K562 (cell line): ENCODE measurements at regions not wholly inside any gene's neighbourhood (a gene's known extent, or its start where the extent isn't known, plus 50 kb on each side); places are given as distances from the start of the nearest gene placed in this dataset.

ENCODE experiments used
- ARID1B ChIP-seq: fragments of 450-650 bp; IDR thresholded peaks from 2 replicates; pipeline ENCODE4 v1.6.1; 2016; ENCODE audit warnings: antibody characterized with exemption, mild to moderate bottlenecking, inconsistent platforms
- ARID2 ChIP-seq: fragments of 450-650 bp; IDR thresholded peaks from 2 replicates; pipeline ENCODE4 v1.6.1; 2017; ENCODE audit warnings: antibody characterized with exemption, mild to moderate bottlenecking
- CBX2 ChIP-seq: fragments of 200-600 bp; sonication (generic); IDR thresholded peaks from one replicate; pipeline ENCODE4 v1.6.1; 2012; ENCODE audit warnings: mild to moderate bottlenecking, low read length, inconsistent platforms; ENCODE audit not compliant: insufficient read depth, poor library complexity, severe bottlenecking
- EP300 ChIP-seq: IDR thresholded peaks from 2 replicates; pipeline ENCODE4 v1.6.1; 2012; ENCODE audit warnings: low read length, improper control_type of control experiment
- NBN ChIP-seq: fragments of 450-650 bp; IDR thresholded peaks from 2 replicates; pipeline ENCODE4 v1.6.1; 2016; ENCODE audit warnings: low read depth, mild to moderate bottlenecking
- SMARCA4 ChIP-seq: fragments of 450-650 bp; IDR thresholded peaks from 2 replicates; pipeline ENCODE4 v1.6.1; 2016
- SOX6 ChIP-seq: fragments of 450-650 bp; IDR thresholded peaks from 2 replicates; pipeline ENCODE4 v1.6.1; 2014; ENCODE audit warnings: mild to moderate bottlenecking
- SRSF1 ChIP-seq: fragments of 200-400 bp; formaldehyde crosslinking; IDR thresholded peaks from 2 replicates; pipeline ENCODE4 v1.6.1; 2017; ENCODE audit warnings: mild to moderate bottlenecking, low read depth, low read length, moderate library complexity
- TCF7L2 ChIP-seq: fragments of 150-350 bp; IDR thresholded peaks from 2 replicates; pipeline ENCODE4 v1.6.1; 2016; ENCODE audit warnings: low read depth, mild to moderate bottlenecking, low read length, moderate library complexity
- TF ChIP-seq, protein P1 (sequence below), 3 experiments: IDR thresholded peaks in 2 of 3; conservative IDR thresholded peaks in 1 of 3; 2 replicates each; pipeline ENCODE4 v1.5.1; 2011 to 2012; ENCODE audit warnings: low read length in 3 of 3, mild to moderate bottlenecking in 3 of 3, control low read depth in 2 of 3, improper control_type of control experiment in 1 of 3, inconsistent platforms in 1 of 3, low read depth in 1 of 3, mixed read lengths in 1 of 3, moderate library complexity in 1 of 3; ENCODE audit not compliant: insufficient read depth in 2 of 3
- TF ChIP-seq, protein P2 (sequence below): fragments of 250-450 bp; sonication (Bioruptor Pico); IDR thresholded peaks from 2 replicates; pipeline ENCODE4 v1.4.0; 2020; ENCODE audit warnings: mild to moderate bottlenecking, moderate library complexity

DNA sequence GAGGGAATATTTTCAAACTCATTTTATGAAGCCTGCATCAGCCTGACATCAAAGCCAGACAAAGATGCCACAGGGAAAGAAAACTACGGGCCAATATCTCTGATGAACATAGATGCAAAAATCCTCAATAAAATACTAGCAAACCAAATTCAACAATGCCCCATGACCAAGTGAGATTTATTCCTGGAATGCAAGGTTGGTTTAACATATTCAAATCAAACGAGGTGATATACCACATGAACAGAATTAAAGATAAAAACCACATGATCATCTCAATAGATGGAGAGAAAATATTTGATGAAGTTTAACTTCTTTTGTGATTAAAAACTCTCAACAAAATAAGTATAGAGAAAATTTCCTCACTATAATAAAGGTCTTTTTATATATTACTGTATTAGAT, 792.0 kb upstream of the ZNF608 start:
- TF ChIP-seq ARID1B = no peak
- no peak for TF ChIP-seq TCF7L2
- TF ChIP-seq CBX2 = no peak
- TF ChIP-seq, protein P1, sequence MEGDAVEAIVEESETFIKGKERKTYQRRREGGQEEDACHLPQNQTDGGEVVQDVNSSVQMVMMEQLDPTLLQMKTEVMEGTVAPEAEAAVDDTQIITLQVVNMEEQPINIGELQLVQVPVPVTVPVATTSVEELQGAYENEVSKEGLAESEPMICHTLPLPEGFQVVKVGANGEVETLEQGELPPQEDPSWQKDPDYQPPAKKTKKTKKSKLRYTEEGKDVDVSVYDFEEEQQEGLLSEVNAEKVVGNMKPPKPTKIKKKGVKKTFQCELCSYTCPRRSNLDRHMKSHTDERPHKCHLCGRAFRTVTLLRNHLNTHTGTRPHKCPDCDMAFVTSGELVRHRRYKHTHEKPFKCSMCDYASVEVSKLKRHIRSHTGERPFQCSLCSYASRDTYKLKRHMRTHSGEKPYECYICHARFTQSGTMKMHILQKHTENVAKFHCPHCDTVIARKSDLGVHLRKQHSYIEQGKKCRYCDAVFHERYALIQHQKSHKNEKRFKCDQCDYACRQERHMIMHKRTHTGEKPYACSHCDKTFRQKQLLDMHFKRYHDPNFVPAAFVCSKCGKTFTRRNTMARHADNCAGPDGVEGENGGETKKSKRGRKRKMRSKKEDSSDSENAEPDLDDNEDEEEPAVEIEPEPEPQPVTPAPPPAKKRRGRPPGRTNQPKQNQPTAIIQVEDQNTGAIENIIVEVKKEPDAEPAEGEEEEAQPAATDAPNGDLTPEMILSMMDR (IDR thresholded peaks at IDR 0.05 in 2 of 3, conservative IDR thresholded peaks at IDR 0.05 in 1 of 3; ENCODE audit: insufficient read depth in 2 of 3, low read depth in 1 of 3, low read length in 3 of 3) = no peak
- no peak for TF ChIP-seq ARID2
- no peak for TF ChIP-seq EP300
- TF ChIP-seq SOX6 = no peak
- TF ChIP-seq NBN = no peak
- TF ChIP-seq SMARCA4 = no peak
- no peak for TF ChIP-seq SRSF1
- TF ChIP-seq, protein P2, sequence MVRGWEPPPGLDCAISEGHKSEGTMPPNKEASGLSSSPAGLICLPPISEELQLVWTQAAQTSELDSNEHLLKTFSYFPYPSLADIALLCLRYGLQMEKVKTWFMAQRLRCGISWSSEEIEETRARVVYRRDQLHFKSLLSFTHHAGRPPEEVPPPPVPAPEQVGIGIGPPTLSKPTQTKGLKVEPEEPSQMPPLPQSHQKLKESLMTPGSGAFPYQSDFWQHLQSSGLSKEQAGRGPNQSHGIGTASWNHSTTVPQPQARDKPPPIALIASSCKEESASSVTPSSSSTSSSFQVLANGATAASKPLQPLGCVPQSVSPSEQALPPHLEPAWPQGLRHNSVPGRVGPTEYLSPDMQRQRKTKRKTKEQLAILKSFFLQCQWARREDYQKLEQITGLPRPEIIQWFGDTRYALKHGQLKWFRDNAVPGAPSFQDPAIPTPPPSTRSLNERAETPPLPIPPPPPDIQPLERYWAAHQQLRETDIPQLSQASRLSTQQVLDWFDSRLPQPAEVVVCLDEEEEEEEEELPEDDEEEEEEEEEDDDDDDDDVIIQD (CRISPR knock-in tag) = no peak
